AG08396 (cell line): ENCODE measurements at regions not wholly inside any gene's neighbourhood (a gene's known extent, or its start where the extent isn't known, plus 50 kb on each side); places are given as distances from the start of the nearest gene placed in this dataset.
"Not testable (repeated sequence)": the region's sequence is repeated elsewhere in the genome, so short reads cannot be mapped to it uniquely, and the experiment has no call there.

Source experiments
- DNase-seq: peaks from one replicate; pipeline ENCODE4 v3.0.0; 2012; ENCODE audit warnings: low spot score, mixed read lengths

DNA sequence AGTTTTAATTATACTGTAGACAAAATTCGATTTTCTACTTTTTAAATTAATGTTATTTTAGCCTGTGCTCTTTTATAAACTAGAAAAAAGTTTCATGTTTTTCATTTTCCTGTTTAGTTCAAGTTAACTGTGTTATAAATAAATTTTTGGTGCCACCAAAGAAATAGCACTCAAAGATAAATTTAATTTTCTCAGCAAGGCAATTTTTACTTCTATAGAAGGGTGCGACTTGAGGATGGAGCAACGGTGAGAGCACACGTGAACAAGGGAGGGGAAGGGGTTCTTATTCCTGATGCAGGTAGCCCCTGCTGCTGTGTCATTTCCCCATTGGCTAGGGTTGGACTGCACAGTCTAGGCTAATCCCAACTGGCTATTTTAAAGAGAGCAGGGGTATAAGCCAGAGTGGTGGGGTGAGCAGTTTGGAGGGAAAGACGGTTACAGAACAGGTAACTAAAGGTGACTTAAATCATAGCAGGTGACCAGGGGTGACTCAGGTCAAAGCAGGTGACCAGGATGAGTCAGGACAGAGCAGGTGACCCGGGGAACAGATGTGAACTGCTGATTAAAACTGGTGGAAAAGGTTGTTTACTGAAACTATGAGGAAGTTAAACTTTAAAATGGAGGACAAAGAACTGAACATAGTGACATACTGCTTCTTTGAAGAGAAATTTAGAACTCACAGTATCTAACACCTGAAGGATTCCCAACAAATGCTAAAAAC lies 104.6 kb upstream of the GPBP1 start:
- no peak for DNase-seq

DNA sequence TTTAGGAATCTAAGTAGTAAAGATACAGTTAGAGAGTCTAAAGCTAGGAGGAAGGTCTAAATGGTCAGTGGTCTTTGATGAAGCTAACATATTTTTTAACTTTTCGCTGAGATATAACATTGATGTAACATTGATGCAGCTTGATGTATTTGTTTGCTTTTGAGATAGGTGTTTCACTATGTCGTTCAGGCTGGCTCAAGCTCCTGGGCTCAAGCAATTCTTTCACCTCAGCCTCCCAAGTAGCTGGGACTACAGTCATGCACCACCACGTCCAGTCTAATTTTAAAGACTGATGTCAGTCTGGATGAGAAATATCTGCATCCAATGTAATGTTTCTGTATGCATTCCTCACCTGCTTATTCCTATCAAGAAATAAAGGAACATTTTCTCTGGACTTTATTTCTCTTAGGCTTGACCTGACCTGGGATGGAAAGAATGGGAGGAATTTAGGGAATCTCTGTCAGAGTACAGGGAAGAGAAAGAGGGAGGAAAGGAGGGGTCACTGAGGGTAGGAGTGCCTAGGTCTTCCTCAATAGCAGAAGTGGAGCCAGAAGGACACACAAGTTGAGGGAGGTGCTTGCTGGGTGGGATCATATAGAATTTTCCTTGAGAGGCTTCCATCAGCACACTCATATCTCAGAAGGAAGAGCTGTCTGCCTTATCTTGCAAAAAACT lies 101.5 kb upstream of the GPBP1 start:
- no peak for DNase-seq

DNA sequence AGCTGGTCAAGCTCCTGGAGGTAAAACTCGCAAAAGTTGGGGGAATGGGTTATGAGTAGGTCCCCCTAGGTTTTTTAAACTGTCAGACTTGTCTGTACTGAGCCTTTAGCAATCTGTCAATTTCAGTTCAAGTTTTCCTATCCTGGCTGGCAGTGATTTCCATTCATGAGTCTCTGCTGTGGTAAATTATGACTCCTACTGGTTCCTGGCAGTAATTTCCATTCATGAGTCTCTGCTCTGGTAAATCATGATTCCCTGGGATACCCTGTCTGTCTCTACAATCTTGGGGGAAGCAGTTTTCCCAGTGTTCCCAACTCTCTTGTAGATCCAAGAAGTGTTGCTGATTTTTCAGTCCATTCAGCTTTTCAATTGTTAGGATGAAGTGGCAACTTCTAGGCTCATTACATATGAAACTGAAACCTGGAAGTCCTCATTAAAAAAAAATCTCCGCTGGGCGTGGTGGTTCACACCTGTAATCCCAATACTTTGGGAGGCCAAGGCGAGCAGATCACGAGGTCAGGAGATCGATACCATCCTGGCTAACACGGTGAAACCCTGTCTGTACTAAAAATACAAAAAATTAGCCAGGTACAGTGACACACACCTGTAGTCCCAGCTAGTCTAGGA lies 91.3 kb upstream of the GPBP1 start:
- DNase-seq = peak; percentile 11

DNA sequence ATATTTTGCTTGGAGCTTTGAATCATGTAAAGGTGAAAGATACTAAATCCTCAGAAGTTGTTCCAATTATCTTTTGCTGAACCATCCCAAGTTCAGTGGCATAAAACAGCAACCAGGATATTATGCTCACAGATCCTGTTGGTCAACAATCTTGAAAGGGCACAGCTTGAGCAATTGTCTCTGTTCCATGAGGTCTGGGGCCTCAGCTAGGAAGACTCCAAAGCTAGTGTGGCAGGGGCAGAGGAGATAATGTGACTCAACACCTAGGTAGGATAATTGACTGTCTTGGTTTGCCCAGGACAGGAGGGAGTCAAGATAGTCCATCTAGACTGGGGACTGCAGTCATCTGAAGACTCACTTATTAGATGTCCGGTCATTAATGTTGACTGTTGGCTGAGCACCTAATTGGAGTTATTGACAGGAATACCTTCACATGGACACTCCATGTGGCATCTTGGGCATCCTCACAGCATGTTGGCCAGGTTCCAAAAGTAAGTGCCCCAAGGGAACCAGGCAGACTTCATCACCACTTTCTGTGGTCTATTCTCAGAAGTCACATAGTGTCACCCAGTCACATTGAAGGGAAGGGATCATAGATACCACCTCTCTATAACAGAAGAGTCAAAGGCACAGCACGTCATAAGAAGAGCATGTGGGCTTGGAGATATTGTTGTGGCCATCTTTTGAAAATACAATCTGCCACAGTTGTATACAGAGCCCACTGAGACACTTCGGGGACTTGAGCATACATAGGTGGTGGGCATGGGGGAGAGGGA lies 88.4 kb upstream of the GPBP1 start:
- DNase-seq = no peak

DNA sequence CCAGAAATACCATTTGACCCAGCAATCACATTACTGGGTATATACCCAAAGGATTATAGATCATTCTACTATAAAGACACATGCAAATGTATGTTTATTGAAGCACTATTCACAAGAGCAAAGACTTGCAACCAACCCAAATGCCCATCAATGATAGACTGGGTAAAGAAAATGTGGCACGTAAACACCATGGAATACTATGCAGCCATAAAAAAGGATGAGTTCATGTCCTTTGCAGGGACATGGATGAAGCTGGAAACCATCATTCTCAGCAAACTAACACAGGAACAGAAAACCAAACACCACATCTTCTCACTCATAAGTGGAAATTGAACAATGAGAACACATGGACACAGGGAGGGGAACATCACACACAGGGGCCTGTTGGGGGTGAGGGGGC lies 85.9 kb upstream of the GPBP1 start:
- not testable (repeated sequence) for DNase-seq

DNA sequence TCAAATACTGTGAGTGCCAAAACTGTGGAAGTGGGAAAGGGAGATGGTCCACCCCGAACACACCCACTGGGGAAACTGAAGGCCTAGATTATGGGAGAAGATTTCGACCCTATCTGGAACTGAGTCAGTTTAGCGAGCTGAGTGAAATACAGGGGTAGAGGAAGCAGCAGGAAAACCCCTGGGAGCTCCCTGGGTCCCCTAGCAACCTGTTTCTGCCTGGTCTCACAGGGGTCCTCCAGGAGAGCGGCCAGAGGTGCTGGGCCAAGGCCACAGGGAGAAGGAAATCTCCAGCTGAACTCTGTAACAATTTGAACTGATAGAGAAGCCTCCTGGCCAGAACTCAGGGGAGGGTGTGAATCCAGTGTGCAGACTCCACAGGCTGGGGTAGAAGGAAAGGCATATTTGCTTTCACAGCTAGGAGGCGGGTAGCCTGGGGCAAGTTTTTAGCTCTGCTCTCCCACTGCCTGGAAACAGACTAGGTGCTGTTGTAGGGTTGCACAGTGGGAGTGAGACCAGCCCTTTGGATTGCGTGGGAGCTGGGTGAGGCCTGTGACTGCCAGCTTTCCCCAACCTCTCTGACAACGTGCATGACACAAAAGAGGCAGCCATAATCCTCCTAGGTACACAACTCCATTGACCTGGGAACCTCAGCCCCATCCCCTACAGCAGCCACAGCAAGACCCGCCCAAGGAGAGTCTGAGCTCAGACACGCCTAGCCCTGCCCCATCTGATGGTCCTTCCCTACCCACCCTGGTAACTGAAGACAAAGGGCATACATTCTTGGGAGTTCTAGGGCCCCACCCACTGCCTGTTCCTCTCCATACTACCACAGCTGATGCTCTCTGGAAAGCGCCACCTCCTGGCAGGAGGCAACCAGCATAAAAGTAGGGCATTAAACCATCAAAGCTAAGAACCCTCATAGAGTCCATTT lies 78.8 kb upstream of the GPBP1 start:
- no peak for DNase-seq

DNA sequence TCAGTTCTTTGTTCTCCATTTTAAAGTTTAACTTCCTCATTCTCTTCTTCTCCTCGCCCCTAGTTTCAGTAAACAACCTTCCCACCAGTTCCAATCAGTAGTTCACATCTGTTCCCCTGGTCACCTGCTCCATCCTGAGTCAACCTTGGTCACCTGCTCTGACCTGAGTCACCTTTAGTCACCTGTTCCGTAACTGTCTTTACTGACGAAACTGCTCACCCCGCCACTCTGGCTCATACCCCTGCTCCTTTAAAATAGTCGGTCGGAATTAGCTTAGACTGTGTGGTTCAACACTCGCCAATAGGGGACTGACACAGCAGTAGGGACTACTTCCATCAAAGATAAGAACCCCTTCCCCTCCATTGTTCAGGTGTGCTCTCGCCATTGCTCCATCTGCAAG lies 76.3 kb upstream of the GPBP1 start:
- no peak for DNase-seq

DNA sequence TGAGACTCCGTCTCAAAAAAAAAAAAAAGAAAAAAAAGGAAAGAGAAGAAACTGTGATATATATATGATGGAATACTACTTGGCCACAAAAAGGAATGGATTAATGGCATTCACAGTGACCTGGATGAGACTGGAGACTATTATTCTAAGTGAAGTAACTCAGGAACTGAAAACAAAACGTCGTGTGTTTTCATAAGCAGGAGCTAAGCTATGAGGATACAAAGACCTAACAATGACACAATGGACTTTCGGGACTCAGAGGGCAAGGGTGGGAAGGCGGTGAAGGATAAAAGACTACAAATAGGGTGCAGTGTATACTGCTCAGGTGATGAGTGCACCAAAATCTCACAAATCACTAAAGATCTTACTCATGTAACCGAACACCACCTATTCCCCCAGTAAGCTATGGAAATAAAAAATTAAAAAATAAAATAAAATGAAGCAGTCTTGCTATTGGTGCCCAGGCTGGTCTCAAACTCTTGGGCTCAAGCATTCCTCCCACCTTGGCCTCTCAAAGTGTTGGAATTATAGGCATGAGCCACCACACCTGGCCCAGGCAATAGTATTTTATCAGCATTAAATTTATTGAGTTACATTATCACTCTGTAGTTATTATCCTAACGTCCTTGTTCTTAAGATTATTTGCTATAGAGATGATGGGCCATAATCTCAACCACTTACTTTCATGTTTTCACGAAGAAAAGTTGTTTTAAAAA lies 71.5 kb upstream of the GPBP1 start:
- no peak for DNase-seq

DNA sequence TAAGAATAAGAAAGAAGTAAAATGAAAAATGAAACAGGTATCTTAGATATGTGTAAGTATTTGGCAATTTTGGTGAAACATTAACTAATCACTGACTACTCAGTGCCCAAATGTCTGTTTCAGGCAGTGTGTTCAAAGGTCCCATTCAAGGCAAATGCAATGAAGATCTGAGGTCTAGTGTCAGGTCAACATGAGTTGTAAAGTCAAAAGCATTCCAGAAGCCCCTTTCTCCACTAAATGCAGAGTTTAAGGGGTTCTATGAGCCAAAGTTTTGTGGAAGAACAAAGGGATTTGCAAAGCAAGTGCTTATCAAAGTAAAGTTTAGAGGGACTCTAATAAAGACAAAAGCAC lies 71.0 kb upstream of the GPBP1 start:
- DNase-seq = no peak

DNA sequence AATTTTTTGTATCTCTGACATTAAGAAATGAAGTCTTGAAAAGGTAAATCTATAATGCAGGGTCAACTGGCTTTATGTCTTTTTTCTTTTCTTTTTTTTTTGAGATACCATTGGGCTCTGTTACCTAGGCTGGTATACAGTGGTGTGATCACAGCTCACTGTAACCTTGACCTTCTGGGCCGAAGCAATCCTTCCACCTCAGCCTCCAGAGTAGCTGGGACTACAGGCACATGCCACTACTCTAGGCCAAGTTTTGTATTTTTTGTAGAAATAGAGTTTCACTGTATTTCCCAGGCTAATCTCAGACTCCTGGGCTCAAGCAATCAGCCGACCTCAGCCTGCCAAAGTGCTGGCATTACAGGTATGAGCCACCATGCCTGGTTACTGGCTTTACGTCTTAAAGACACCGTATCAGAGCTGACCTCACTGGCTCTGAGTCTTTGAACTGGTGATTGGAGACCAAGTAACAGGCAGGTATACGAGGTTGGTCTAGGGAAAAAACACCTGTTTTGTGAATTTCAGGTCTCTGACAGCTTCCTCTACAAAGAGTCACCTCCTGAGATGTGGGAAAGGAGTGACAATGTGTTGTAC lies 70.4 kb upstream of the GPBP1 start:
- no peak for DNase-seq

DNA sequence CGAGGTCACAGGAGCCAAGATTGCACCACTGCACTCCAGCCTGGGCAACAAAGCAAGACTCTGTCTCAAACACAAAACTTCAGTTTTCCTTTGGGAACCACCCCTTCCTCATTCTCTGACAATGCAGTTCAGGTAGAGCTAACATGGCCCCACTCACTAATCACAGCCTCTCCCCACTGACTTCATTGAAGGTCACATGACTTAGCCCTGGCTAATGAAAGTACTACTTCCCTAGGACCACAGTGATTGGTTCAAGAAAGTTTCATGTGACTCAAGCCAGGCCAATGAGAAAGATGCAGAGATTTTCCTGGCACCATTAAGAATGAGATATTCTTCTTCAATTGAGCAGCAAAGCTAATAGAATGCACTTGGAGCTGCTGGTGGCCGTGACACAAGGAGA lies 67.2 kb upstream of the GPBP1 start:
- DNase-seq = no peak

DNA sequence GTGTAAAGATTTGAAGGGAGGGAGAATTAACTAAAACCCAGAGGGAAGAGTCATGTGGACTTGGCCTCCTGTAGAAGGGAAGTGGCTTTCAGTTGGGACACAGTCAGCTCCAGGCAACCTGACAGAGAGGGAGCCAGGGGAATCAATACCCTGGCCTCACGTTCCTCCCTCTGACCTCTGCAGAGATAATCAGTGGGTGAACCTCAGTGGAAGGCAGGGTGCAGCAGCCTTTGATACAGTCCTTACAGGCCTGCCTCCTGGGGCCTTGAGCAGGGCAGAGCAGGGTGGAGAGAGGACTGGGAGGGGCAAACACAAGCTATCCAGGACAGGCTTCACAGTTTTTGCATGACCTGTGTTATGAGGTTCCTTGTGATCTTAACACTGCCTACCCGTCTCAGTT lies 61.9 kb upstream of the GPBP1 start:
- no peak for DNase-seq

DNA sequence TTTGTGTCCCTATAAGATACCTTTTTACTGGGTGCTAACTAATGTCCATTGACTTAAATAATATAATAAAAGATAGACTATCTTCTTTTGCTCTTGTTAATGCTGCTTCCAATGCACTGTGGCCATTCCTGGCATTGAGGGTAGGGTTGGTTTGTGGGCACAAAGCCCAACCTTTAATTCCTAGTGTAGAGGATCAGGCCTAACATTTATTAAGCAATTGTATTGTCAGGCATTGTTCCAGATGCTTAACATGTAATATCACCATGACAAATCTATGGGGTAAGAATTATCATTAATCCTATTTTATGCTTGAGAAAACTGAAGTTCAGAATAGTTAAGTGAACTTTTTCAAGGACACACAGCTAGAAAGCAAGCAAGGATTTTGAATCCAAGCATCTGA lies 60.4 kb upstream of the GPBP1 start:
- DNase-seq = no peak

DNA sequence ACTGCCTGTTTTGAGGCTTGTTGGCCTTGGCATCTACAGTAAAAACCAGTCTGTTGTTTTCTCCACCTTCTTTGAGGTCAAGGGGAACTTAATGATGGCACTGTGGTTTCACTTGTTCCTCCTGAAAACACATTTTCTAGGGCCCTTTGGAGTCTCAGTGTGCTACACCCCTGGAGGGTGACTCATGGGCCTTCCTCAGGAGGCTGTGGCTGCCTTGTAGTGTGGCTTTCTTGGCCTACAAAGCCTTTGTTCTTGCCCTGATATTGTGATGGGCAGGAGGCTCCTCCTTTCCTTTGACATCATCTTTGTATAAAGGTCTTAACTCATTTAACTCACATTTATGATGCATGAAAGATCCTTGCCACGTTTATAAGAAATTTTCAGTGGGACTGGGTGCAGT lies 56.3 kb upstream of the GPBP1 start:
- DNase-seq = no peak

DNA sequence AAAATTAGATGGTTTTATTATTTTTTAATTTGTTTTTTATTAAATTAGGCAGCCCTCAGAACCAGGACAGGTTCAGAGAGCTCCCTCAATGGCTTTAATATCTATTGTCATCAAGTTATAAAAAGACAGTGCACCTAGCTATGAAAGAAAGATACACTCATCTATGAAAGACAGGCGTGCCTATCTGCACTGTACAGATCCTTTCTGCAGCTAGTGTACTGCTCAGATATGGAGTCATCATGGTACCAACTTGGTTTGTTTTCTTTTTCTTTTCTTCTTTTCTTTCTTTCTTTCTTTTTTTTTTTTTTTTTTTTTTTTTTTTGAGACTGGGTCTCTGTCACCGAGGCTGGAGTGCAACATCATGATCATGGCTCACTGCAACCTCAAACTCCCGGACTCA lies 54.8 kb upstream of the GPBP1 start:
- no peak for DNase-seq

DNA sequence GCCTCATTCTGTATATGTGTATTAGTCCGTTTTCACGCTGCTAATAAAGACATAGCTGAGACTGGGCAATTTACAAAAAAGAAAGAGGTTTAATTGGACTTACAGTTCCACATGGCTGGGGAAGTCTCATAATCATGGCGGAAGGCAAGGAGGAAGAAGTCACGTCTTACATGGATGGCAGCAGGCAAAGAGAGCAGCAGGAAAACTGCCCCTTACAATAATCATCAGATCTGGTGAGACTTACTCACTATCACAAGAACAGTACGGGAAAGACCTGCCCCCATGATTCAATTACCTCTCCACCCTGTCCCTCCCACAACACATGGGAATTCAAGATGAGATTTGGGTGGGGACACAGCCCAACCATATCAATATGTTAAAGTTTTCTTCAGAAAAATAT lies 49.8 kb upstream of the GPBP1 start:
- DNase-seq = no peak
